GM12891 (cell line): ENCODE measurements at regions not wholly inside any gene's neighbourhood (a gene's known extent, or its start where the extent isn't known, plus 50 kb on each side); places are given as distances from the start of the nearest gene placed in this dataset.
"Not testable (repeated sequence)": the region's sequence is repeated elsewhere in the genome, so short reads cannot be mapped to it uniquely, and the experiment has no call there.

Experiments used
- DNase-seq: peaks from one replicate; pipeline ENCODE4 v3.0.0; 2011; ENCODE audit warnings: low spot score; ENCODE audit not compliant: insufficient read length
- FAIRE-seq: peaks from 2 replicates; lab custom pipeline; 2011; peaks lifted over from hg19 to GRCh38; lab: Jason Lieb, UNC
- PAX5 ChIP-seq: IDR thresholded peaks from 2 replicates; pipeline ENCODE4 v1.6.1; 2011; ENCODE audit warnings: low read length, moderate library complexity, mild to moderate bottlenecking; ENCODE audit not compliant: insufficient read depth, severe bottlenecking
- POLR2A ChIP-seq: IDR thresholded peaks from 2 replicates; pipeline ENCODE4 v1.6.1; 2011; ENCODE audit warnings: low read depth, low read length, control low read depth
- POLR2AphosphoS5 ChIP-seq: IDR thresholded peaks from 2 replicates; pipeline ENCODE4 v1.6.1; 2011; ENCODE audit warnings: low read depth, low read length, control low read depth
- POU2F2 ChIP-seq: IDR thresholded peaks from 2 replicates; pipeline ENCODE4 v1.6.1; 2011; ENCODE audit warnings: low read depth, mild to moderate bottlenecking, control low read depth, low read length, moderate library complexity
- SPI1 ChIP-seq: IDR thresholded peaks from 2 replicates; pipeline ENCODE4 v1.6.1; 2011; ENCODE audit warnings: low read depth, low read length, control low read depth
- TAF1 ChIP-seq: IDR thresholded peaks from 2 replicates; pipeline ENCODE4 v1.6.1; 2011; ENCODE audit warnings: low read depth, low read length, control low read depth

DNA sequence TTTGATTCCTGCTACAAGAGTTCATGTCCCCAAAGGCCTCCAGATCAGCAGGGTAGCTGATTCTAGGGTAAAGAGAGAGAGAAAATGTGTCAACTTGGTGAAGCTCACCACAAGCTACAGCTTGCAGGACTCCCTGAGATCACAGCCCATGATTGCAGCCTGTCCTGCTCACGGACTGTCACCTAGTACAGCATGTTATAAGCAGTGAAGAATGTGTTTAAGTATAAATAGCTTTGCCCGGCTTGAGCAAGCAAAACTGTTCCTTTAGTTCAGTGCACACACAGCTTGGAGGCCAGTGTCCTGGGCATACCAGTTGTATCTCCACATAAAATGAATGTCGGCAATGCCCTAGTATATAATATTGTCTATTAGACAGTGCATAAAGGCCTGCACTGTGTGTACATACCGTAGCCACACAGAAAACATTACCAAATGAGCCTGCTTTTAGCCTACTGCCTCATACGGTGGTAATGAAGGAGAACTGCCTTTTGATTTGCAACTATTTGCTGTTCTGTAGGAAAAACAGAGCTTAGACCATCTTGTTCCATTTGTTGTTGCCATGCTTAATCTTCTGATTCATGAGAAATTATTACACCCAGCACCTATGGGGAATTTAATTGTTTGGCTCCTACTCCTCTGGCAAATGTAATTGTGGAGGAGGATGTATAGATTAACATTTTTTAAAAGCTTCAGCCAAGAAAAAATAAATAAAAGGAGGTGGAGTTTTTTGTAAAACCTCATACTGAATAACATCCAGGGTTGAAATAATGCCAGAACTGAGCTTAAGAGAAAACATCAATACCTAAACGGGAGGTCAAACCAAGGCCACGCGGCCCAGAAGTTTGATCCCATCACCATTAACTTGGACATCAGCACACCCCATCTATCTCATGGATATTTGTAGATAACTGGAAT is 108.1 kb upstream of the G2E3 start:
- no peak for DNase-seq
- no peak for FAIRE-seq

DNA sequence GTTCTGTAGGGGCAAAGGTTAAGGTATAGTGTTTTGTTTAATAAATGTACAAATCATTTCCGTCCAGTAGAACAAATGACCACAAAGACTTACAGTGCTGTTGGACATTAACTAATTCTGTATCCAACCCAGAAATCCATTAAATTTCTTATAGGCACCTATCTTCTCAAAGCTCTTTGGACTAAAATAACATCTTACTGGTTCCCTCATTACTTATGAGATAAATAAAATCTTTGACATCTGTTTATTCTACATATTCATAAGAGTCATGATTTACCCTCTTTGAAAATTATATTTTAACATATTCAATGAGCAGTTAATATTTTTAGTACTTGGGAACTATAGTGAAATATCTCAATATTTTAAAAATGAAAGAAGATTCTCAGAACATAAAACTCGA is 102.7 kb upstream of the G2E3 start:
- FAIRE-seq = no peak
- TF ChIP-seq PAX5 (no peak), POU2F2 (no peak), TAF1 (no peak), SPI1 (no peak), POLR2A (no peak), POLR2AphosphoS5 (no peak)
- no peak for DNase-seq

More for the DNA sequence above, 108.1 kb upstream of the G2E3 start:
- no peak for TF ChIP-seq POLR2AphosphoS5
- no peak for TF ChIP-seq SPI1
- no peak for TF ChIP-seq POLR2A
- no peak for TF ChIP-seq TAF1
- no peak for TF ChIP-seq POU2F2
- TF ChIP-seq PAX5 = no peak

DNA sequence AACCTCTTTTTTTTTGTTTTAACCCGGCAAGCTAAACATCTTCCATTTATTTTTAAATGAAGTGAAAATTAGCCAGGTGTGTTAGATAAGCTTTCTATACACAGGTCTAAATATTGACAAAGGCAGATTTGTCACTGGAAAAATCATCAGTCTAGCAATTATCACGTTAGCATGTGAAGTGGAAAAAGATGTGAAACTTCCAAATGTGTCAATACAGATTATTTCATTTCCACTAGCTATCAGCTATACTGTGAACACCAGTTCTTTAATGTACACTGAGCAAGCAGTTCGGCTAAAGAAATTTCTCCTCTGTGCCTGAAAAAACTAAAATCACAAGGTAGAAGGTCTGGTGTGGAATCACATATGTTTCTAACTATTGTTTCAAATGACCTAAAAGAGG is 96.6 kb upstream of the G2E3 start:
- DNase-seq (no peak), FAIRE-seq (no peak)

DNA sequence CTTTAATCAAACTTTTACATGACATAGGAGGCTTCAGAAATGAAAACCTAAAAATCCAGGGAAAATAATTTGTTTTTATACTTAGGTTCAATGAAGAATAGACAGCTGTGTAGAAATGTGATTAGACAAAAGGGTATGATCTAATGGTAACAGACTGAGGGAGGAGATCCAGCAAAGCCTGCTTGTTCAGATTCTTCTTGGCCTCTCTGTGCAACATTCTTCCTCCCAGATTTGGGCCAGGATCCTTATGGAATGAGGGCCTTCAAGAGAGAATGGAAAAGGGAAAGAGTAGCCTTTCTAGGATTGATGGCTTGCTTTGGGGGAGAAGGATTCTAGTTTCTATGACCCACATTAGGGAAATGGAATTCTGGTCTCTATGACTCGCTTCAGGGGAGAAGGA is 94.5 kb upstream of the G2E3 start:
- DNase-seq = no peak
- no peak for FAIRE-seq
- TF ChIP-seq POLR2AphosphoS5 = no peak
- TF ChIP-seq TAF1 = no peak
- TF ChIP-seq PAX5 = no peak
- no peak for TF ChIP-seq SPI1
- TF ChIP-seq POU2F2 = no peak
- TF ChIP-seq POLR2A = no peak

More for the DNA sequence above, 96.6 kb upstream of the G2E3 start:
- TF ChIP-seq POU2F2 = no peak
- no peak for TF ChIP-seq POLR2AphosphoS5
- TF ChIP-seq TAF1 = no peak
- TF ChIP-seq SPI1 = no peak
- no peak for TF ChIP-seq PAX5
- TF ChIP-seq POLR2A = no peak

DNA sequence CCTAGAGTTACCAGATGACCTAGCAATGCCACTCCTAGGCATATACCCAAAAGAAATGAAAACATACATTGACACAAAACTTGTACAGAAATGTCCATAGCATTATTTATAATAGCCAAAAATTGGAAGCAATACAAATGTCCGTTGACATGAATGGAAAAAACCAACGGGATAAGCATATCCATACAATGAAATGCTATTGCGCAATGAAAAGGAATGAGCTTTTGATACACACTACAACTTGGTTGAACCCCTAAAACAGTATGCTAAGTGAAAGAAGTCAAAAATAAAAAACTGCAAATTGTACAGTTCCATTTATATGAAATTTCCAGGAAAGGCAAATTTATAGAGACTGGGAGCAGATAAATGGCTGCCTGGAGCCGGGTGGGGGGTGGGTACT is 90.6 kb upstream of the G2E3 start:
- no peak for FAIRE-seq
- DNase-seq = no peak
- no peak for TF ChIP-seq PAX5
- no peak for TF ChIP-seq POU2F2
- TF ChIP-seq POLR2AphosphoS5 = no peak
- TF ChIP-seq TAF1 = no peak
- no peak for TF ChIP-seq SPI1
- no peak for TF ChIP-seq POLR2A

DNA sequence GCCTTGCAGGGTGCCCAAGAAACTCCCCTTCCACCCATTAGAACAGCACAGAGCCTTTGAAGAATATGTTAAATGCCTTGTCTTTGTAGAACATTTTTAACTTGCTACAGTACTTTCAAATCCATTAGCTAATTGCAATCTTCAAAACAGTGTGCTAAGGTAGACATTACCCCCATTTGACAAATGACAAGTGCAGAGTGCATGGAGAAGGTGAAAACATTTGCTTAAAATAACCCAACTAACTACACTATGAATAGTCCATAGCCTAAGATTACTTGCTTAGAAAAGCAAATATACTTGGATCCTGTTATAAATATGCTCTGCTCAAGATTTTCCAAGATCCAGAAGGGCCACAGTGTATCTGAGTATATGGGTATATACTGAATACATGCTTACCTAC is 87.0 kb upstream of the G2E3 start:
- TF ChIP-seq POLR2A (no peak), TAF1 (no peak), PAX5 (no peak), POLR2AphosphoS5 (no peak), SPI1 (no peak), POU2F2 (no peak)
- FAIRE-seq = no peak
- DNase-seq = no peak

DNA sequence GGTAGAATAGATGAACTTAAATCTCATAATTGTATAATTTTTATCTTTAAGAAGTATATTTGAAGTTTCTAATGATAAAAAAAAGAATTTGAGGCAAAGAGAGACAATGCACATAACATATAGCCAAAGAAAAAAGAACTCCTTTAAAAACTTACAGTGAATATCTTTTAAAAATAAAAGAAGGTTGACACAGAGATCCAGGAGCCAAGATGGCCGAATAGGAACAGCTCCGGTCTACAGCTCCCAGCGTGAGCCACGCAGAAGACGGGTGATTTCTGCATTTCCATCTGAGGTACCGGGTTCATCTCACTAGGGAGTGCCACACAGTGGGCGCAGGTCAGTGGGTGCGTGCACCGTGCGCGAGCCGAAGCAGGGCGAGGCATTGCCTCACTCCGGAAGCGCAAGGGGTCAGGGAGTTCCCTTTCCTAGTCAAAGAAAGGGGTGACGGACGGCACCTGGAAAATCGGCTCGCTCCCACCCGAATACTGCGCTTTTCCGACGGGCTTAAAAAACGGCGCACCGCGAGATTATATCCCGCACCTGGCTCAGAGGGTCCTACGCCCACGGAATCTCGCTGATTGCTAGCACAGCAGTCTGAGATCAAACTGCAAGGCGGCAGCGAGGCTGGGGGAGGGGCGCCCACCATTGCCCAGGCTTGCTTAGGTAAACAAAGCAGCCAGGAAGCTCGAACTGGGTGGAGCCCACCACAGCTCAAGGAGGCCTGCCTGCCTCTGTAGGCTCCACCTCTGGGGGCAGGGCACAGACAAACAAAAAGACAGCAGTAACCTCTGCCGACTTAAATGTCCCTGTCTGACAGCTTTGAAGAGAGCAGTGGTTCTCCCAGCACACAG is 84.9 kb upstream of the G2E3 start:
- not testable (repeated sequence) for FAIRE-seq, DNase-seq

DNA sequence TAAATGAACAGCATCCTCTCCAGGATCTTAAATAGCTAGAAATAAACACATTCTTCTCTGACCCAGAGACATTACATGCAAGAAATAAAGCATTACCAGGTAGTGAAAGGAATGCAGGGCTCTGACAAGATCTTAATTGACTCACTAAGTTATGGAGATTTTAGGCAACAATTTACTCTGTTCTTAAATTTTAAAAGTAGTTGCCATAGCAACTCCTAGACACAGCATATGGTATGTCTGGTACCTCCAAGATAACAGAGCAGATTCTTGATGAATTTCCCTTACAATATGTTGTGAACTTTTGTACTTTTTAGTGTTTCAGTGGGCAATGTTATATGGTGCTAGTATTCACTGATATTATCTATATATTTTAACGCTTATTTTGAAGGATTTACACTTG is 76.7 kb upstream of the G2E3 start:
- TF ChIP-seq POU2F2 (no peak), POLR2A (no peak), TAF1 (no peak), PAX5 (no peak), POLR2AphosphoS5 (no peak), SPI1 (no peak)
- no peak for DNase-seq
- no peak for FAIRE-seq

DNA sequence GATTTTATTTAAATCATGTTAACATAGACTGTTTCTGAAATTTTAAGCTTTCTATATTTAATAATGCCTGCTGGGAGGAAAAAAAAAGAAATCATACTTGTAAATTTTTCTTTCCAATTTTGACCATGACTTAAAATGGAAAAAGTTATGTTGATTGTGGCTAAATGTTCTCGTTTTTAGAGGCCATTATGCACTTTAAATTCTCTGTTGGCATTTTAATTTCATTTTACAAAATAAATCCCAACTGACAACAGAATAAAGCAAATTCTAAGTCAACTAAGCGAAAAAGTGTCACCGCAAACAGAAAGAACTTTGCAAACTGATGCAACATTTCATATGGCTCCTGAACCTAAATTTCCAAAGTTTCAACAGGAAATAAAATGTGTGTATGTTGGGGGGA is 74.8 kb upstream of the G2E3 start:
- FAIRE-seq (no peak), DNase-seq (no peak)
- TF ChIP-seq POLR2AphosphoS5 (no peak), POU2F2 (no peak), PAX5 (no peak), TAF1 (no peak), SPI1 (no peak), POLR2A (no peak)
